Ascending aorta (tissue), 2 donors: ENCODE measurements at regions not wholly inside any gene's neighbourhood (a gene's known extent, or its start where the extent isn't known, plus 50 kb on each side); places are given as distances from the start of the nearest gene placed in this dataset.

ENCODE experiments used
- DNase-seq, 2 donors: peaks; one replicate each; pipeline ENCODE4 v3.0.0-alpha.2; 2019; ENCODE audit warnings: low spot score in 2 of 2
- H3K27ac ChIP-seq, 2 donors: fragments of 200-600 bp; sonication (generic); one replicate each; pipeline ENCODE4 v1.5.1; 2016 to 2017; ENCODE audit warnings: mild to moderate bottlenecking in 1 of 2
- H3K27me3 ChIP-seq: fragments of 200-600 bp; sonication (generic); one replicate; pipeline ENCODE4 v1.5.1; 2017
- H3K36me3 ChIP-seq, 2 donors: fragments of 200-600 bp; sonication (generic); one replicate each; pipeline ENCODE4 v1.5.1; 2016
- H3K4me1 ChIP-seq, 2 donors: fragments of 200-600 bp; sonication (generic); one replicate each; pipeline ENCODE4 v1.5.1; 2016 to 2017; ENCODE audit warnings: mild to moderate bottlenecking in 1 of 2
- H3K4me3 ChIP-seq, 2 donors: fragments of 200-600 bp; sonication (generic); one replicate each; pipeline ENCODE4 v1.5.1; 2016 to 2017; ENCODE audit warnings: mild to moderate bottlenecking in 1 of 2
- H3K9me3 ChIP-seq, 2 donors: fragments of 200-600 bp; sonication (generic); one replicate each; pipeline ENCODE4 v1.5.1; 2016
- CTCF ChIP-seq, 3 experiments: fragments of 200-600 bp in 2 of 3; fragments of 450-650 bp in 1 of 3; sonication (generic) in 2 of 3; IDR thresholded peaks; one replicate each; pipeline ENCODE4 v1.5.1; 2016 to 2019; ENCODE audit warnings: antibody characterized with exemption in 3 of 3, mild to moderate bottlenecking in 1 of 3, moderate library complexity in 1 of 3
- intact Hi-C: fragments of 100-400 bp; cut with DNase I; formaldehyde crosslinking; loops from one replicate; pipeline ENCODE4 v1.15.1; 2023

GRCh38 chr11:70873736-70874412, 378.5 kb downstream of the SHANK2 start:
- no peaks in the 10 kb centered on the region for H3K9me3 ChIP-seq
- no peaks in the 10 kb centered on the region for H3K36me3 ChIP-seq
- H3K4me3 ChIP-seq, result no peak overlapping the region
- TF ChIP-seq CTCF (IDR thresholded peaks at IDR 0.05), result no peak
- no peak overlapping the region for H3K27ac ChIP-seq
- H3K4me1 ChIP-seq, result no peaks in the 10 kb centered on the region
- intact Hi-C loops, result no loop called here
- no peaks in the 10 kb centered on the region for H3K27me3 ChIP-seq
- DNase-seq, result no peak

GRCh38 chr11:70876685-70877084, 375.7 kb downstream of the SHANK2 start:
- no peak for TF ChIP-seq CTCF (IDR thresholded peaks at IDR 0.05)
- Histone ChIP-seq H3K9me3 (no peaks in the 10 kb centered on the region), H3K36me3 (no peaks in the 10 kb centered on the region), H3K4me3 (no peak overlapping the region), H3K27me3 (no peaks in the 10 kb centered on the region), H3K27ac (no peak overlapping the region), H3K4me1 (no peaks in the 10 kb centered on the region)
- intact Hi-C loops, result no loop called here
- no peak for DNase-seq

DNA sequence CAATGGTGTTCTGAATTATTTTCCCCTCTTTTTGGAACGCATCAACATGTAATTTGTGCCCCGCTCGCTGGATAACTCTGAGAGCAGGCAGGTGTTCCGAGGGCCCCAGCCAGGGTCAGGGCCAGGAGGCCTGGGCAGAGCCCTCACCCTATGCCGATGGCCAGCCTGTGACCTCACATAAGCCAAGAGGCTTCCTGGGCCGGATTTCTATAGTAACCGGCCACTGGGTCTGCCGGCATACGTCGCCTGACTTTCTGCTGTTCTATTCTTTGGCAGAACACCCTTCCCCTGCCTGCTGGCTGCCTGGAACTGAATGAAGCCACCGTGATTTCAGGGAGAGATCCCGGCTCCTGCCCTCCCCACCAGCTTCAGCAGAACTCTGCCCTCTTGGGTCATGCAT, 375.2 kb downstream of the SHANK2 start:
- intact Hi-C loops, result no loop called here
- no peak for TF ChIP-seq CTCF (IDR thresholded peaks at IDR 0.05)

DNA sequence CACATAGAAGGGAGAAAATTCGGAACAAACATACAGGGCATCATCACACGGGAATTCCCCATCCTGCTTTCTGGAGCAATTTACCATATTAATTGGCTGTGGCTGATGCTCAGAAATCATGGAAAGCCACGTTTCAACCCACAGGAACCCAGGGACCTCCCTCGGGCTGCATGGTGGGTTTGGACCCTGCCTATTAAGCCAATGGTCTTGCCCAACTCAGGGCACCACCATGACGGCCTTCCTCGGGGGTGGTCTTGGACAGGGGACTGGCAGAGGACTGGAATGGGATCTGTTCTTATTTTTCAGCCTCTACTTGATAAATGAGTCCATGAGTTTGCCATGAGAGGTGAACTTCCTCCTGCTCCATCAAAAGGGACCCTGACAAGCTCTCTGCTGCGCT, 374.0 kb downstream of the SHANK2 start:
- Histone ChIP-seq H3K4me3 (no peak overlapping the region), H3K9me3 (no peaks in the 10 kb centered on the region), H3K4me1 (no peaks in the 10 kb centered on the region), H3K27ac (no peak overlapping the region), H3K27me3 (no peaks in the 10 kb centered on the region), H3K36me3 (no peaks in the 10 kb centered on the region)
- no peak for TF ChIP-seq CTCF (IDR thresholded peaks at IDR 0.05)
- intact Hi-C loops, result no loop called here
- no peak for DNase-seq

More for the DNA sequence above, 375.2 kb downstream of the SHANK2 start:
- H3K27me3 ChIP-seq, result no peaks in the 10 kb centered on the region
- no peaks in the 10 kb centered on the region for H3K4me1 ChIP-seq
- no peak overlapping the region for H3K27ac ChIP-seq
- no peaks in the 10 kb centered on the region for H3K9me3 ChIP-seq
- no peak for DNase-seq
- H3K36me3 ChIP-seq, result no peaks in the 10 kb centered on the region
- no peak overlapping the region for H3K4me3 ChIP-seq

DNA sequence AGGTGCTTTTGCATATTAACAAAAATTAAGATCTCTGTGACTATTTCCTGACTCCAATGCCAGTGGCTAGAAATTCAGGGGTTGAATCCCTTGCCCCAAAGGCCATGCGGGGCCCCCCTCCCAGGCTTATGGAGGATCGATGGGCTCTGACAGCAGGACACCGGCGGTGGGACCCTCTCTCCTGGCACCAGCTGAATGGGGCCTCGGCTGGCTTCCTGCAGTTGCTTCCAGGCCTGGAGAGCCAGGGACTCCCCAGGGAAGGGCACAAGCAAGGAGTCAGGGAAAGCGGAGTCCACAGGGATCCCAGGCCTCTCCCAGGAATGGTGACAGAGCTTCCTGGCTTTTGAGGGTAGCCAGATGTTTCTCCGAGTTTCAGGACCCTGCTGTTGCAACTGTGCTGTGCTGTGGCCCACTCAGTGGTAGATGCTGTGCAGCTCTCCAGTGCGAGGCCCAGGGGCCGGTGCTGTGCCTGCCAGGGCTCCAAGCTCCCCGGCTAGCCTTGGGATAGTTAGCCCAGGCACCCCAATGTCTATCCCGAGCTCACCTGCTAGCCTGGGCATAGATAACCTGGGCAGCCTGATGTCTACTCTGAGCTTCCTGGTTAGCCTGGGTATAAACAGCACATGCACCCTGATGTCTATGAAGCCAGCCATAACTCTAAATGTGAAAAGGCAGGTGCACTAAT, 372.6 kb downstream of the SHANK2 start:
- intact Hi-C loops, result no loop called here
- no peaks in the 10 kb centered on the region for H3K27me3 ChIP-seq
- H3K4me3 ChIP-seq, result no peak overlapping the region
- H3K4me1 ChIP-seq, result no peaks in the 10 kb centered on the region
- no peaks in the 10 kb centered on the region for H3K36me3 ChIP-seq
- H3K9me3 ChIP-seq, result no peaks in the 10 kb centered on the region
- no peak overlapping the region for H3K27ac ChIP-seq
- no peak for TF ChIP-seq CTCF (IDR thresholded peaks at IDR 0.05)
- DNase-seq, result no peak
